LoVo (cell line): ENCODE measurements at regions not wholly inside any gene's neighbourhood (a gene's known extent, or its start where the extent isn't known, plus 50 kb on each side); places are given as distances from the start of the nearest gene placed in this dataset.

Experiments
- DNase-seq: peaks from one replicate; pipeline ENCODE4 v3.0.0-alpha.2; 2016; ENCODE audit warnings: low spot score

DNA sequence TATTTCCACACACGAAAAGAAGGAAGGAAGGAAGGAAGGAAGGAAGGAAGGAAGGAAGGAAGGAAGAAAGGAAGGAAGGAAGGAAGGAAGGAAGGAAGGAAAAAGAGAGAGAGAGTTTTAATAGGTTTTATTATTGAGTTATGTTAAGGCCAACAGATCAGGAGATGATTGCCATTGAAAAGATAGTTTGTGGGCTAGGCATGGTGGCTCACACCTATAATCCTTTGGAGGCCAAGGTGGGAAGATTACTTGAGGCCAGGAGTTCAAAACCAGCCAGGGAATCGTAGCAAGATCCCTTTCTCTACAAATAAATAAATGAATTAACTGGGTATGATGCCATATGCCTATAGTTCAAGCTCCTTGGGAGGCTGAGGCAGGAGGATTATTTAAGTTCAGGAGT, 877.2 kb downstream of the TLE4 start:
- no peak for DNase-seq

GRCh38 chr9:80447876-80448275, 876.1 kb downstream of the TLE4 start:
- DNase-seq = no peak

- DNase-seq = no peak
Measured at GRCh38 chr9:80440724-80441123, 869.0 kb downstream of the TLE4 start.

DNA sequence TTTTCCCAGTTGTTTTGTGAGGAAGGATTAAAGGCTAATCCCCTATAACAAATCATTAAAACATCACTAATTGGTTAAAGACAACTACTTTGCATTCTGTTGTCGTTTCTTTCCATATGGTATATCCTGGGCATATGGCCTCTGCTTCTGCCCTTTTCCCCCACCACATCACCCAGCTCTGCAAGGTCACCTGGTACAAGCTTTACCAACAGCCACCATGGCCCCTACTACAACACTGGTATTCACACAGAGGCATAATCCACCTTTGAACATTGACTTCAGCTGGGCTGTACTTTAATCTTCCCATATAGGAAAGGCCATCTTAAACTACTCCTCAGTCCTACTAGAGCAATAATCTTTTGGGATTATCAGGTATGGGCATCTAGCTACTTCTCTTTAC, 866.1 kb downstream of the TLE4 start:
- no peak for DNase-seq

GRCh38 chr9:80437091-80437640, 865.4 kb downstream of the TLE4 start:
- no peak for DNase-seq

- no peak for DNase-seq
Measured at GRCh38 chr9:80435591-80435990, 863.8 kb downstream of the TLE4 start.

DNA sequence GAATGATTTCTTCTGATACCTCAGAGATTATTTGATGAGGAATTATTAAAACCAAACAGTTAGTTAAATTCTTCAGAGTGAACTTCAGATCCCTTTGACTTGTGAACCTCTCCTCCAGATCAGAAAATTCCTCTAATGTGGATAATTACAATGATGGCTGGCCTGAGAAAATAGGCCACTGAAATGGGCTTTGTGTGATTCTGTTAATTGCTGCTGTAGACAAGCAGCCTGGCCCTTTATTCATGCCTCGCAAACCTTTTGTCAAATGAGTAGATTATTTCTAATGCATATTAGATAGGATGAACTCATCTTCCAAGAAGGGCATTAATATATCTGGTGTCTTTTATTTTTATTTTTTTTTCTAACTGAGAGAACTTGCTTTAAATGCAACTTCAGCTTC, 855.2 kb downstream of the TLE4 start:
- no peak for DNase-seq

DNA sequence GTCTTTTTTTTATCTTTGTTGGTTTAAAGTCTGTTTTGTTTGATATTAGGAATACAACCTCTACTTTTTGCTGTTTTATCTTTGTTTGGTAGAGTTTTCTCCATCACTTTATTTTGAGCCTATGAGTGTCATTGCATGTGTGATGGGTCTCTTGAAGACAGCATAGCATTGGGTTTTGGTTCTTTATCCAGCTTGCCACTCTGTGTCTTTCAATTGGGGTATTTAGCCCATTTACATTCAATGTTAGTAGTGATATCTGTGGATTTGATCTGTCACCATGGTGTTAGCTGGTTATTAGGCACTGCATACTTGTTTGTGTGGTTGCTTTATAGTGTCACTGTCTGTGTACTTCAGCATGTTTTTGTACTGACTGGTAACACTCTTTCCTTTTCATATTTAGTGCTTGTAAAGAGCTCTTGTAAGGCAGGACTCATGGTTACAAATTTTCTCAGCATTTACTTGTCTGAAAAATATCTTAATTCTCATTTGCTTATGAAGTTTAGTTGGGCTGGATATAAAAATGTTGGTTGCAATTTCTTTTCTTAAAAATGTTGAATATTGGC, 845.5 kb downstream of the TLE4 start:
- no peak for DNase-seq

DNA sequence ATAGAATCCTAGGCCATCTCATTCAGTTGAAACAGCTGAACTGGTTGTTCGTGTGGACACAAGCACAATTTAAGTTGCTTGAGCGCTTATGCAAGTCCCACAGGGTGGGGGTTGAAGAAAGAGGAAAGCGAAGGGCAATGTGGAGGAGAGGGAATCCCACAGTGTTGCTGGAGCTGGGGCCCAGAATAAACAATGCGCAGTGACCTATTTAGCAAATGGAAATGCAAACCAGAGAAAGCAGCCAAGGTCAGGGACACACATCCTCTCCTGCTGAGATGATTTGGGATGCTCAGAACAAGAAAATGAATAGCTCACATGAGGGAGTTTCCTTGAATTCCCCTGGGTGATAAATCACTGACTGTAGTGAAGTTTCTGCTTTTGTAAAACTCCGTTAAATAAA, 838.3 kb downstream of the TLE4 start:
- no peak for DNase-seq

GRCh38 chr9:80407220-80407619, 835.5 kb downstream of the TLE4 start:
- DNase-seq = no peak

DNA sequence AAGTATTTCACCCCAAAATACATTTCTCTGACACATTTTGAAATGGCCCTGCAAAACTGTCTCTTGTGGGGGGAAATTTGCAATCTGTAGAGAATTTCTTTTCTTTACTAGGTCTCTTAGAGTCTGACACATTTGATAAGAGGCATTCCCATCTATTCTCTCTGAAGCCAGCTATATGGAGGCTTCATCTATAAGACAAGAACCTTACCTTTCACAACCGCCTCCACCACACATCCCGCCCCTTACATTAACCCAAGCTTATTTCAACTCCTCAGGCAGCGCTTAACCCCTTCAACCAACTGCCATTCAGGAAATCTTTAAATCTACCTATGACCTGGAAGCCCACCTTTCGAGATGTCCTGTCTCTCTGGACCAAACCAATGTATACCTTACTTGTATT, 829.5 kb downstream of the TLE4 start:
- DNase-seq = no peak

GRCh38 chr9:80400624-80401230, 829.0 kb downstream of the TLE4 start:
- no peak for DNase-seq

DNA sequence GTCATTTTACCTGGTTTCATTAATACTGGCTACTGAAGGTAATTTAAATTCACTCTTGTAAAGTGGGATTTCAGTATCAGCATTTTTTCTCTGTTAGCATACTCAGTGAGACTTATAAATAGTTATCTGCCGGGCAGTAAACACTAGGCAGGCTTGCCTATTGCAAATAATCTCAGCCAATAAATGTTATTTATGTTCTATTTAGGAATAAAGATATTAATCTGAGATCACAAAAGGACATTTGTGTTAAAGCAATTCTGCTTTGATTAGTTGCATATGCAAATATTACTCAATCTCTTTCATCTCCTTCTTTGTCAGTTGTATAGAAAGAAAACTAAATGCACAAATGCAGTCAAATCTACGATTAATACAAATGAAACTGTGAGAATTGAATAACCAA, 827.8 kb downstream of the TLE4 start:
- no peak for DNase-seq

DNA sequence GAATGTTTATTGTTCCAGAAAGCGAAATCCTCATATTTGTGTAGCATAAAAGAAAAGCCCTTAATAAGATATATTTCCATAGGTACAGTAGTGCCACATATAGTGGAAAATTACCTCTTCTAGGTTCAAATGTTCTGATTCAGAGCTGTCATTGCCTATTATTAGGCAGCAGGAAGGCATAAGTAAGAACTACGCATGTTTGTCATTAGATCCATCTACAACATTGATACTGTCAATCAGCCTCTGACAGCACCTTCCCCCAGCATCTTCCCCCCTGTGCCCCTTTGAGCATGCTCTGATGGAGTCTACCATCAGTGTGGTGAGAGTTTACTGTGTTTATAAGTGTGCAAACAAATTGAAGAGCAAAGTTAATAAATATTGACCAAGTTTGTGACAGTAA, 816.1 kb downstream of the TLE4 start:
- no peak for DNase-seq

DNA sequence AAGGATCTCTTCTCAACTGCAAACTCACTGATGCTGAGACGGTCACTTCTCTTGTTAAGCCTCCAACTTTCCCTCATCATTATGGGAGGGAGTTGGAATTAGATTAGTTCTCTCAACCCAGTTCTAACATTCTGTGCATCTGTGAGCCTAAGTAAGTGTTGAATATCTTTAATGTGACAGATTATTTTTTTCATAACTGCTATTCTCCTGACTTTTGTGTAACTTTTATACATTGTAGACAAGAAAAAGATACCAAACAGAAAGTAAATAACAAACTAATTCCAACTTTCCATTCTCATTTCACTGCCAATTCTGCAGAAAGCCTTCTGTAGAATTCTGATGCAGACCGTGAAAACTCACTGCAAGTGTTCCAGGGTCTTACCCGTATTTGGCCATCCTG, 813.5 kb downstream of the TLE4 start:
- no peak for DNase-seq

- no peak for DNase-seq
Measured at GRCh38 chr9:80383331-80383730, 811.6 kb downstream of the TLE4 start.

GRCh38 chr9:80382211-80382891, 810.6 kb downstream of the TLE4 start:
- no peak for DNase-seq

DNA sequence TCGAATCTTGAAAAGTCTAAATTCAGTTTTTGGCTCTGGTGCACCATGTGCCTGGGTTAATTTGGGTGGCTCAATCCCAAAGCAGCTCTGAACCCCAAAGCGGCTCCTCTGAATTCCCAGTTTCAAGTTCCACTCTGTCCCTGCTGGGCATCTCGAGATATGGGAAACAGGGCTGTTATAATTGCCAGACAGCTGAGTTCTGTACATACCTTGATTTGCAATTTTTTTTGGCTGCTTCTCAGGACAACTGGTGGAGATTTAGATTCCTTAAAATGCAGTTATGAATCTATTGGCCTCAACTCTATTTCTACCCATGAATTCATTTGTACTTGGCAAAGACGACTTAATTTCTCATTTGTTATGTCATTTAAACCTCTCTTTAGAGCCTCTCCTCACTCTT, 808.5 kb downstream of the TLE4 start:
- no peak for DNase-seq

- DNase-seq = no peak
Measured at GRCh38 chr9:80378669-80379293, 807.0 kb downstream of the TLE4 start.

DNA sequence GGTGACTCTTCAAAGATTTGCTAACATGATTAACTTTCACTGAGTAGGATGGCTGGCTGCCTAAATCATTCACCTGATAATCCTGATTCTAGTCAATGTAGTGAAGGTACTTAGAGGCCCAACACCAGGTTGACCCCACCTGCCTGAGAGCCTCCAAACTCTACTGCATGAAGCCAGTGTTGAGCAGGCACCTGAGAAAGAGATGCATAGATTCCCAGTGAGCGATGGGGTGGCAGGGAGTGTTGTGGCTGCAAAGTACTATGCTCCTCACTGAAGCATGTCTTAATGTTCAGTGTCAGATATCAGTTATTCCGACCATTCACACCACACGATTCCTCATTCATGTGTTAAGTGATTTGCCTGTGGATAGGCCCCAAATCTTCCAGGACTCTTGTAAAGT, 804.4 kb downstream of the TLE4 start:
- DNase-seq = no peak

DNA sequence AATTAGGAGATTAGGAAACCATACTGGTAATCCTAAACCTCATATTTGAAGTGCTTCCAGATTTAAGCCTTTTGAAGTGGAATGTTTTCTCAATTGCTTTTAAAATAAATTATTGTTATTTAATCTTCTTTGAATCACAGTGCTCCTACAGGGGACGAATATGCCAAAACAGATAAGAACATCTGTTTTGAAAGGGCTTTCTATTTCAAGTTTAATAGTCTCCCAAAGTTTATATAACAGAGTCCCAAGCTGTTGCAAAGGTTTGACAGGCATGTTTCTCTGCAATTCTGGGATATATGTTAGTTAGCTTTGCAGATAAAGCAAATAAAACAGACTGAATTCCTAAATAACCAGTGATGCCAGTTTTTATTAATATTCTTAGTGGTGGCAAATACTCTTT, 803.7 kb downstream of the TLE4 start:
- DNase-seq = no peak

DNA sequence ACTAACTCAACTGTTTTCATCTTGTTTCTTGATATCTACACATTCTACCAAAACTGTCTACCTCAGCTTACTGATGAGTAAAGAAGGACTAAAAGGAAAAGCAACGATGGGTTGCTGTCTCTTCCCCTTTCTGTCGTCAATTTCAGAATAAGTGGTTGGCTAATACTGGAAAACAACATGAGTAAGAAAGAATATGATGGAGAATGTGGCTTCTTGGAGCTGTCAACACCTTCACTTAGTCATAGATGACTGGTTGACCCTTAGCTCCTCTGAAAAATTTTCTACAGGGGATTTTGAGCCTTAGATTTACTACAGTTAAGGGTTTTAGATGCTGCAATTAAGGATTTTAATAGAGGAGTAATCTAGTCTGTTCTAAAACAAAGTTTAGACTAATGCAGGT, 797.9 kb downstream of the TLE4 start:
- no peak for DNase-seq

- no peak for DNase-seq
Measured at GRCh38 chr9:80366626-80367025, 794.9 kb downstream of the TLE4 start.
